ENCODE measurements at regions not wholly inside any gene's neighbourhood (a gene's known extent, or its start where the extent isn't known, plus 50 kb on each side); places are given as distances from the start of the nearest gene placed in this dataset.

DNA sequence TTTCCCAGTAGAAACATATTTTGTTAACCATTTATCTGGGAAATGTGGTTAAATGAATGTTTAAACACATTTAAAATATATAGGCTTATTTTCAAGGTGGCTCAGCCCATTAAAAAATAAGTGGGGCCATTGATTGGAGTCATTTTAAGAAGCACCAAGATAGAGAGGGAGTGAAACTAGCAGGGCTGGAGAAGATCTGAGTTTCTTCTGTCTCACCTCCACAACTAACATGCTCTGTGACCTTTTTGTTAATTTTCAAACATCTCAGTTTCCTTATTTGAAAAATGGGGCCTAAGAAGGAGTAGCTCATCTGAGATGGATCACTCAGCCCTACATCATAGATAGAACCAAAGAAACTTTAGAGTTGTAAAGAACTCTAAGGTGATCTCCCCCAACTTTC is 254.8 kb downstream of the KCNS3 start:
- no peak overlapping the region for H3K27ac ChIP-seq
- H3K4me3 ChIP-seq (ENCODE audit: low read depth, low read length): no peak overlapping the region
- TF ChIP-seq, protein P1, sequence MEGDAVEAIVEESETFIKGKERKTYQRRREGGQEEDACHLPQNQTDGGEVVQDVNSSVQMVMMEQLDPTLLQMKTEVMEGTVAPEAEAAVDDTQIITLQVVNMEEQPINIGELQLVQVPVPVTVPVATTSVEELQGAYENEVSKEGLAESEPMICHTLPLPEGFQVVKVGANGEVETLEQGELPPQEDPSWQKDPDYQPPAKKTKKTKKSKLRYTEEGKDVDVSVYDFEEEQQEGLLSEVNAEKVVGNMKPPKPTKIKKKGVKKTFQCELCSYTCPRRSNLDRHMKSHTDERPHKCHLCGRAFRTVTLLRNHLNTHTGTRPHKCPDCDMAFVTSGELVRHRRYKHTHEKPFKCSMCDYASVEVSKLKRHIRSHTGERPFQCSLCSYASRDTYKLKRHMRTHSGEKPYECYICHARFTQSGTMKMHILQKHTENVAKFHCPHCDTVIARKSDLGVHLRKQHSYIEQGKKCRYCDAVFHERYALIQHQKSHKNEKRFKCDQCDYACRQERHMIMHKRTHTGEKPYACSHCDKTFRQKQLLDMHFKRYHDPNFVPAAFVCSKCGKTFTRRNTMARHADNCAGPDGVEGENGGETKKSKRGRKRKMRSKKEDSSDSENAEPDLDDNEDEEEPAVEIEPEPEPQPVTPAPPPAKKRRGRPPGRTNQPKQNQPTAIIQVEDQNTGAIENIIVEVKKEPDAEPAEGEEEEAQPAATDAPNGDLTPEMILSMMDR (IDR thresholded peaks at IDR 0.05; ENCODE audit: low read depth, low read length): no peak
- no peaks in the 10 kb centered on the region for H3K9me3 ChIP-seq (ENCODE audit: severe bottlenecking)
- DNase-seq: no peak
- no peaks in the 10 kb centered on the region for H3K27me3 ChIP-seq (ENCODE audit: insufficient read depth, low read depth, severe bottlenecking)
- no peaks in the 10 kb centered on the region for H3K36me3 ChIP-seq

DNA sequence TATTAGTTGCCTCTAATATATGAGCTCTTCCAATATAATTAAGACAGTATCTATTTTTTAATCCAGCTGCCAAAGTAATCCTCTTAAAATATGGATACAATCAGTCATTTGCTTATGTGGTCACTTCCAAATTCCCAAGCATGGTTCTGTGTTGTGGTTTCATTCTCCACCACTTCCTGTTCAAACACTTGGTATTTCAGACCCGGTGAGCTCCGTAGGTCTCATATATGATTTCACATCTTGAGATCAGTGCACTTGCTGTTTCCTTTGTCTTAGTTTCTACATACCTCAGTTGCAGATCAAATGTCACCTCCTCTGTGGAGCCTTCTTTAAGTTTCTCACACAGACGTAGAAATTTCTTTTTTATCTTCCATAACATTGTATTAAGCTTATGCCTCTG is 254.2 kb downstream of the KCNS3 start:
- TF ChIP-seq, protein P1 (IDR thresholded peaks at IDR 0.05; ENCODE audit: low read depth, low read length): no peak
- no peak overlapping the region for H3K27ac ChIP-seq
- H3K9me3 ChIP-seq (ENCODE audit: severe bottlenecking): no peaks in the 10 kb centered on the region
- H3K4me3 ChIP-seq (ENCODE audit: low read depth, low read length): no peak overlapping the region
- no peaks in the 10 kb centered on the region for H3K36me3 ChIP-seq
- no peak for DNase-seq
- no peaks in the 10 kb centered on the region for H3K27me3 ChIP-seq (ENCODE audit: insufficient read depth, low read depth, severe bottlenecking)

DNA sequence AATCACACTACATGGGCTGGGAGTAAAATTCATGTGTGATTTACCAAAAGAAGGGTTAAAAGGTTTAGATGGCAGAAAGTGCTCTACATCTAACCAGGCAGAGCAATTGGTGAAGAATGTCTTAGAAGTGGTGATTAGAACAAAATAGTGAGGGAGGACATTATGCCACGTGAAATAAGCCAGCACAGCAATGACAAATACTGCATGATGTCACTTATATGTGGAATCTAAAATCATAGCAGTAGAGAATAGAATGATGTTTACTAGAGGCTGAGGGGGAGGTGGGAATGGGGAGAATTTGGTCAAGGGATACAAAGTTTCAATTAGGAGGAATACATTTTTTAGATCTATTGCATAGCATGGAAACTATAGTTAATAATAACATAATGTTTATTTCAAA is 253.3 kb downstream of the KCNS3 start:
- Histone ChIP-seq H3K36me3 (no peaks in the 10 kb centered on the region), H3K27ac (no peak overlapping the region), H3K4me3 (ENCODE audit: low read depth, low read length) (no peak overlapping the region), H3K9me3 (ENCODE audit: severe bottlenecking) (no peaks in the 10 kb centered on the region), H3K27me3 (ENCODE audit: insufficient read depth, low read depth, severe bottlenecking) (no peaks in the 10 kb centered on the region)
- DNase-seq: no peak
- TF ChIP-seq, protein P1 (IDR thresholded peaks at IDR 0.05; ENCODE audit: low read depth, low read length): no peak

DNA sequence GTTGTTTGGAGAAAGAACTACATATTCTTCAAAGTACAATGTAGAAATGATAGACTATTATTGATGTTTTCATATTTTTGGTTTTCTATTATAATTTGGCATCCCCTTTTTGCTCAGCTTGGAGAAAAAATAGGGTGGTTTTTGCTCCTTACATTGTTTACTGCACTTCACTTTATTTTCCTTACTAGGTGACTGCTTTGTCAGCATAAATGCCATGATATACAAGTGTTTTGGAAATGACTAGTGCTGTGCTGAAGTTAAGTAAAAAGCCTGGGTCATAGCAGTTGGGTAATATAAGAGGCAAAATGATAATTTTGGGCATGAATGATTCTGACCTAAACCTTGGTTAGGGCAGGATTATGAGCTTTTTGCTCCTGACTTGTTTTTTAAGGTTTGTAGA is 250.9 kb downstream of the KCNS3 start:
- TF ChIP-seq, protein P1 (IDR thresholded peaks at IDR 0.05; ENCODE audit: low read depth, low read length): no peak
- H3K4me3 ChIP-seq (ENCODE audit: low read depth, low read length): no peak overlapping the region
- H3K27ac ChIP-seq: no peak overlapping the region
- no peaks in the 10 kb centered on the region for H3K36me3 ChIP-seq
- no peak for DNase-seq
- H3K27me3 ChIP-seq (ENCODE audit: insufficient read depth, low read depth, severe bottlenecking): no peaks in the 10 kb centered on the region
- H3K9me3 ChIP-seq (ENCODE audit: severe bottlenecking): no peaks in the 10 kb centered on the region

DNA sequence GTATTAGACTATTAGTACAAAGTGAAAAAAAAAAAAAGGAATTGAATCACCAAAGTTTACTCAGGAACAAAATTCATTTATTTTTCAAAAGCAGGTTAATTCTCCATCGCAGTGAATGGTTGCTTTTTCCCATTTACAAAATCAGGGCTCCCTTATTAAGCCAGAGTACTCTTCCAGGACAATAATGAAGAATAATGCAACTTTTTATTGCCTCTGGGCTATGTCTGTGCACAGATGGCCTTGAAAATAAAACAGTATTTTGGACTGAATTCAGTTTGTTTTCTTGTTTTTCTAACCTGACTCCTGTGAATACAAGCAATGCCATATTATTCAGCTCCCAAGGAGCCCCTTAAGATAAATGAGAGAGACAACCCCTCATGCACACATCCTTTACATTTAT is 246.8 kb downstream of the KCNS3 start:
- no peaks in the 10 kb centered on the region for H3K27me3 ChIP-seq (ENCODE audit: insufficient read depth, low read depth, severe bottlenecking)
- no peak for DNase-seq
- H3K4me3 ChIP-seq (ENCODE audit: low read depth, low read length): no peak overlapping the region
- no peaks in the 10 kb centered on the region for H3K36me3 ChIP-seq
- H3K9me3 ChIP-seq (ENCODE audit: severe bottlenecking): no peaks in the 10 kb centered on the region
- H3K27ac ChIP-seq: no peak overlapping the region
- TF ChIP-seq, protein P1 (IDR thresholded peaks at IDR 0.05; ENCODE audit: low read depth, low read length): no peak

DNA sequence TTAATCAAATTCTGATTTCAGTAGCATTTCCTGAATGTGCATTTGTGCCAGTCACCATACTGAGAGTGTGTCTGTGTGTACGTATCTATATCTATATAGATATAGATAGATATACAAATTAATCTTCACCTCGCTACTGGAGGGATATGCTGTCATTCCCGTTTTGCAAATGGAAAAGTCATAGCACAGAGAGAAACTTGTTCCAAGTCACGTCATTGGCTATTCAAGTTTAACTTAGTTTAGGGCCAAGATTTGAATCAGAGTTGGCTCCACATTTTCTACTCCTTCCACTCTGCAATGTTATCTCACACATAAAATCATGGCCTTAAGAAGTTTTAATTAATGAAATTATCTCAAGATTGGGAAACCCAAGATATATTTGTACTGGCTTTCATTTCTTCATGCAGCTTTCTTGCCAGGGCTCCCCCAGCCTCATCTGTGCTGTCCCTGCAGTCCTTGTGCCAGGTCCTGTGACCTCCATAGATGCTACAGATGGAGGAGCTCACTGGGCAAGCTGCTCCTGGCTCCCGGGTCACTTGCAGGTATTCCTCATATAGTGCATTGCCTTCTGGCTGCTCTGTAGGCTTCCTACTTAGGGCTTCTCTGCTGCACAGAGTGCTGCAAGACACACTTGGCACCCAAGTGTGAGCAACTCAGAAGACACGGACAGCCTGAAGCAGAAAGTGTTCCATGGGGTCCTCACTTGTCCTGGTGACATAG is 245.8 kb downstream of the KCNS3 start:
- Histone ChIP-seq H3K27me3 (ENCODE audit: insufficient read depth, low read depth, severe bottlenecking) (no peaks in the 10 kb centered on the region), H3K4me3 (ENCODE audit: low read depth, low read length) (no peak overlapping the region), H3K36me3 (no peaks in the 10 kb centered on the region), H3K9me3 (ENCODE audit: severe bottlenecking) (no peaks in the 10 kb centered on the region), H3K27ac (no peak overlapping the region)
- DNase-seq: no peak
- TF ChIP-seq, protein P1 (IDR thresholded peaks at IDR 0.05; ENCODE audit: low read depth, low read length): no peak

All from WERI-Rb-1 (cell line).